Stimulated activated CD8-positive, alpha-beta memory T cell treated with anti-CD3 and anti-CD28 coated beads, Interleukin-7, amount 100 ng/mL, for 1 hour (primary cell): ENCODE measurements at regions not wholly inside any gene's neighbourhood (a gene's known extent, or its start where the extent isn't known, plus 50 kb on each side); places are given as distances from the start of the nearest gene placed in this dataset.
"Not testable (repeated sequence)": the region's sequence is repeated elsewhere in the genome, so short reads cannot be mapped to it uniquely, and the experiment has no call there.

Experiments
- DNase-seq, 2 donors: peaks; one replicate each; pipeline ENCODE4 v3.0.0-alpha.2; 2020; ENCODE audit warnings: low read depth in 2 of 2

- DNase-seq: no peak
Observed at GRCh38 chr13:42478531-42479156, 95.3 kb upstream of the TNFSF11 start.

- DNase-seq: no peak
Observed at GRCh38 chr13:42484386-42484785, 89.6 kb upstream of the TNFSF11 start.

GRCh38 chr13:42485272-42485671 lies 88.7 kb upstream of the TNFSF11 start:
- DNase-seq: no peak

- DNase-seq: no peak
Observed at GRCh38 chr13:42486711-42487198, 87.2 kb upstream of the TNFSF11 start.

- DNase-seq: no peak
Observed at GRCh38 chr13:42487221-42487620, 86.7 kb upstream of the TNFSF11 start.

GRCh38 chr13:42490676-42491075 lies 83.3 kb upstream of the TNFSF11 start:
- no peak for DNase-seq

- no peak for DNase-seq
Observed at GRCh38 chr13:42492372-42492920, 81.5 kb upstream of the TNFSF11 start.

- no peak for DNase-seq
Observed at GRCh38 chr13:42494157-42494556, 79.8 kb upstream of the TNFSF11 start.

- DNase-seq: no peak
Observed at GRCh38 chr13:42495255-42495654, 78.7 kb upstream of the TNFSF11 start.

GRCh38 chr13:42495751-42496150 lies 78.2 kb upstream of the TNFSF11 start:
- DNase-seq: no peak

- DNase-seq: not testable (repeated sequence)
Observed at GRCh38 chr13:42496926-42497554, 76.9 kb upstream of the TNFSF11 start.

- DNase-seq: no peak
Observed at GRCh38 chr13:42497798-42498197, 76.2 kb upstream of the TNFSF11 start.

- DNase-seq: no peak
Observed at GRCh38 chr13:42498521-42498920, 75.4 kb upstream of the TNFSF11 start.
